HEK293T (cell line): ENCODE measurements at regions not wholly inside any gene's neighbourhood (a gene's known extent, or its start where the extent isn't known, plus 50 kb on each side); places are given as distances from the start of the nearest gene placed in this dataset.

ENCODE experiments used
- BHLHE40 ChIP-seq: fragments of 450-650 bp; IDR thresholded peaks from 2 replicates; pipeline ENCODE4 v1.6.1; 2016; ENCODE audit warnings: mild to moderate bottlenecking, moderate library complexity, borderline replicate concordance
- FOXK2 ChIP-seq: fragments of 450-650 bp; IDR thresholded peaks from 2 replicates; pipeline ENCODE4 v1.6.1; 2016; ENCODE audit warnings: mild to moderate bottlenecking
- SUZ12 ChIP-seq: fragments of 450-650 bp; IDR thresholded peaks from 2 replicates; pipeline ENCODE4 v1.6.1; 2016; ENCODE audit warnings: mild to moderate bottlenecking
- ZNF384 ChIP-seq: fragments of 450-650 bp; IDR thresholded peaks from 2 replicates; pipeline ENCODE4 v1.6.1; 2016

GRCh38 chr22:48440673-48441552 is 1386.8 kb downstream of the BRD1 start:
- TF ChIP-seq BHLHE40 (no peak), SUZ12 (no peak), FOXK2 (no peak), ZNF384 (no peak)
